GM10266 (cell line): ENCODE measurements at regions not wholly inside any gene's neighbourhood (a gene's known extent, or its start where the extent isn't known, plus 50 kb on each side); places are given as distances from the start of the nearest gene placed in this dataset.

Experiments
- DNase-seq: peaks from one replicate; pipeline ENCODE4 v3.0.0; 2012; ENCODE audit errors: extremely low spot score
- CTCF ChIP-seq: IDR thresholded peaks from 2 replicates; pipeline ENCODE4 v1.5.1; 2012; ENCODE audit warnings: mild to moderate bottlenecking, low read depth; ENCODE audit not compliant: control insufficient read depth, insufficient read depth; ENCODE audit errors: missing control alignments

- no peak for DNase-seq
- TF ChIP-seq CTCF, result no peak
Measured at GRCh38 chr9:100848726-100849125, 179.8 kb upstream of the PLPPR1 start.

GRCh38 chr9:100852088-100852487 is 176.4 kb upstream of the PLPPR1 start:
- no peak for TF ChIP-seq CTCF
- DNase-seq, result no peak

- TF ChIP-seq CTCF, result no peak
- DNase-seq, result no peak
Measured at GRCh38 chr9:100856238-100856637, 172.3 kb upstream of the PLPPR1 start.

GRCh38 chr9:100865111-100865510 is 163.4 kb upstream of the PLPPR1 start:
- DNase-seq, result no peak
- no peak for TF ChIP-seq CTCF

GRCh38 chr9:100865648-100866047 is 162.9 kb upstream of the PLPPR1 start:
- no peak for DNase-seq
- no peak for TF ChIP-seq CTCF

GRCh38 chr9:100869326-100869725 is 159.2 kb upstream of the PLPPR1 start:
- TF ChIP-seq CTCF, result no peak
- no peak for DNase-seq

GRCh38 chr9:100879884-100880283 is 148.6 kb upstream of the PLPPR1 start:
- no peak for DNase-seq
- no peak for TF ChIP-seq CTCF

GRCh38 chr9:100880284-100880683 is 148.2 kb upstream of the PLPPR1 start:
- no peak for DNase-seq
- TF ChIP-seq CTCF, result no peak
